ENCODE measurements at regions not wholly inside any gene's neighbourhood (a gene's known extent, or its start where the extent isn't known, plus 50 kb on each side); places are given as distances from the start of the nearest gene placed in this dataset.
"Not testable (repeated sequence)": the region's sequence is repeated elsewhere in the genome, so short reads cannot be mapped to it uniquely, and the experiment has no call there.

- DNase-seq (ENCODE audit: low spot score in 2 of 2): no peak
- no peak overlapping the region for H3K4me3 ChIP-seq (ENCODE audit: low read depth, poor library complexity, severe bottlenecking)
- TF ChIP-seq POLR2A (IDR thresholded peaks at IDR 0.05): no peak
- no peak for TF ChIP-seq CTCF (IDR thresholded peaks at IDR 0.05)
- intact Hi-C loops (cut with DNase I; ENCODE audit: low total_unique reads): loop anchor here (5.0 kb wide), 1 partner anchor 159 kb away; no protein-coding TSS in a partner anchor
- WGBS, 2 donors: 68 to 72% methylated on average over 5 of the region's 5 CpGs
Observed at GRCh38 chr6:160882791-160883279, 108.7 kb upstream of the MAP3K4 start.

DNA sequence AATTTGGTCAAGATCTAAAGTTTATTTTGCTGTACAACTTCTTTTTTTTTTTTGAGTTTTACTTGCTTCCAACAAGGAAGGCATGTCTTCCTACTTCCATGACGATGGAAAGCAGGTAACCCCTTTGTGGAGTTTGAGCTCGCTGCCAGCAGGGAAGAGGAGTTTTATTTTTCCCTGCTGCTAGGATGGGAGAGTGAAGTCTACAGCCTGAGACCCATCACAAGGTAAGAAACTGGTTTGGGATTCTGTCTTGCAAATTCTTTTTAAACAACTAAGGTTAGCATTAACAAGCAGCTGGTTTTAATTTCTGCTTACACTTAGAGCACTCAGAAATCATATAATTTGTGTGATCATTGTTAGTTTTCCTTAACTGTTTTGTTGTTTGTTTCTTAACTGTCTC lies 108.0 kb upstream of the MAP3K4 start:
- TF ChIP-seq POLR2A (IDR thresholded peaks at IDR 0.05) (no peak), CTCF (IDR thresholded peaks at IDR 0.05) (no peak)
- intact Hi-C loops (cut with DNase I; ENCODE audit: low total_unique reads): loop anchor here (5.0 kb wide), 1 partner anchor 159 kb away; no protein-coding TSS in a partner anchor
- DNase-seq (ENCODE audit: low spot score in 2 of 2): no peak
- H3K4me3 ChIP-seq (ENCODE audit: low read depth, poor library complexity, severe bottlenecking): no peak overlapping the region
- 81 to 89% methylated on average over 2 of the region's 2 CpGs for WGBS, 2 donors

DNA sequence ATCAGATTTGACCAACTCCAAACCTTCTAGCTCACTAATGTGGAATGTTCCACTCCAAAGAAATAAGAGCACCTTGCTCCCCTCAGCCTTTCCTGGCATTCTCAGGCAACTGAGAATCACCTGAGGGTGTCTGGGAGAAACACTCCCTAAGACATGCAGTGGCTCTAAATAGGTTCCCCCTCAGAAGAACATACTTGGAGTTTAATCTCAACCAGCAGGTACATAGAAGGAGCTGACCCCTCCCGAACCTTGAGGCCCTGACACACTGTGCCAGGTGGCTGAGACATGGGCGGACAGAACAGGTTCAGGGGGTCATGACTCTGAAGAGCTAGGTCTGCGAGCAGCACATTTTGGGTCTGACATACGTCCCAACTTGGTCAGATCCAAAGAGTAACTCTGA lies 107.6 kb upstream of the MAP3K4 start:
- no peak for DNase-seq (ENCODE audit: low spot score in 2 of 2)
- intact Hi-C loops (cut with DNase I; ENCODE audit: low total_unique reads): loop anchor here (5.0 kb wide), 1 partner anchor 158 kb away; no protein-coding TSS in a partner anchor
- 80 to 91% methylated on average over 4 of the region's 4 CpGs for WGBS, 2 donors
- H3K4me3 ChIP-seq (ENCODE audit: low read depth, poor library complexity, severe bottlenecking): no peak overlapping the region
- TF ChIP-seq POLR2A (IDR thresholded peaks at IDR 0.05): no peak
- TF ChIP-seq CTCF (IDR thresholded peaks at IDR 0.05): no peak

- intact Hi-C loops (cut with DNase I; ENCODE audit: low total_unique reads); H3K4me3 ChIP-seq (ENCODE audit: low read depth, poor library complexity, severe bottlenecking); DNase-seq (ENCODE audit: low spot score in 2 of 2): not testable (repeated sequence)
- WGBS, 2 donors: 86 to 94% methylated on average over 1 of the region's 1 CpG
Observed at GRCh38 chr6:160889148-160889547, 102.4 kb upstream of the MAP3K4 start.

- 78 to 80% methylated on average over 2 of the region's 2 CpGs for WGBS, 2 donors
- TF ChIP-seq CTCF (IDR thresholded peaks at IDR 0.05): no peak
- TF ChIP-seq POLR2A (IDR thresholded peaks at IDR 0.05): no peak
- no peak for DNase-seq (ENCODE audit: low spot score in 2 of 2)
- intact Hi-C loops (cut with DNase I; ENCODE audit: low total_unique reads): no loop called here
- no peak overlapping the region for H3K4me3 ChIP-seq (ENCODE audit: low read depth, poor library complexity, severe bottlenecking)
Observed at GRCh38 chr6:160891690-160892089, 99.9 kb upstream of the MAP3K4 start.

- no peak for DNase-seq (ENCODE audit: low spot score in 2 of 2)
- no peak overlapping the region for H3K4me3 ChIP-seq (ENCODE audit: low read depth, poor library complexity, severe bottlenecking)
- intact Hi-C loops (cut with DNase I; ENCODE audit: low total_unique reads): no loop called here
- no peak for TF ChIP-seq CTCF (IDR thresholded peaks at IDR 0.05)
- TF ChIP-seq POLR2A (IDR thresholded peaks at IDR 0.05): no peak
Observed at GRCh38 chr6:160895562-160895961, 96.0 kb upstream of the MAP3K4 start.
